Neural progenitor cell (in vitro differentiated cells): ENCODE measurements at regions not wholly inside any gene's neighbourhood (a gene's known extent, or its start where the extent isn't known, plus 50 kb on each side); places are given as distances from the start of the nearest gene placed in this dataset.

ENCODE experiments used
- CTCF ChIP-seq: fragments of 200-600 bp; sonication (generic); IDR thresholded peaks from 2 replicates; pipeline ENCODE4 v1.5.1; 2017; ENCODE audit warnings: antibody characterized with exemption, mild to moderate bottlenecking
- EZH2phosphoT487 ChIP-seq: fragments of 200-600 bp; sonication (generic); IDR thresholded peaks from 2 replicates; pipeline ENCODE4 v1.6.1; 2017; ENCODE audit warnings: antibody characterized with exemption

GRCh38 chr4:90057091-90057490 lies 70.1 kb upstream of the CCSER1 start:
- TF ChIP-seq CTCF (no peak), EZH2phosphoT487 (no peak)
